ENCODE measurements at regions not wholly inside any gene's neighbourhood (a gene's known extent, or its start where the extent isn't known, plus 50 kb on each side); places are given as distances from the start of the nearest gene placed in this dataset.

DNA sequence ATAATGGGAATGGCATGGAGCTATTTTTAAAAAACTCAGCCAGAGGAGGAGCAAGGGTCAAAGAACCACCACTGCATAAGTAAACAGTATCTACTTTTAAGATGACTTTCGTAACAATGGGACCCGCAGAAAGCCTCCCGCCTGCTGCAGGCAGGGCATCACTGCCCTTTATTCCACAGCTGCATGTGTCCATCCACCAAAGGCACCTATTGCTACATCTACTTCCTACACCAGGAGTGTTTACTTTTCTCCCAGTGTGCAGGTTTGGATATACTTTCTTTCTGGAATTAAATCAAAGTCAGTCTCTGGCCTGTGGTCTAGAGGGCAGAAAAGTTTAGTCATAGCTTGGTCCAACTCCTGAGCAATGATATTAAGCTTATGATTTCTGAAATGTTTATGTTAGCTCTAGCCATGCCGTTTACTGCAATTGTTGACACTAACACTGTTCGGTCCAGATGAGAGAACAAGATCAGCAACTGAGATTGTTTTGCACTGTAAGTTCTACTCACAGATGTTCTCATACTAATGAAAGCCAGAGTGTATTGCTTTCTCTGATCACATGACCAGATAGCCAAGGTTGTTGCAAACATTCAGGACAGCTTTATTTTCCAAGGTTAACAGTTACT lies 391.5 kb downstream of the FGF10 start:
- WGBS, 2 donors: 39 to 44% methylated on average over 5 of the region's 5 CpGs
- peak; percentile 23 to 41 (median 26) for DNase-seq
- H3K36me3 ChIP-seq (replicated peaks in 1 of 2; ENCODE audit: insufficient read depth in 1 of 2, low read depth in 2 of 2): no peaks in the 10 kb centered on the region
- no peaks in the 10 kb centered on the region for H3K27me3 ChIP-seq
- TF ChIP-seq POLR2A (IDR thresholded peaks at IDR 0.05): no peak
- TF ChIP-seq, protein P1, sequence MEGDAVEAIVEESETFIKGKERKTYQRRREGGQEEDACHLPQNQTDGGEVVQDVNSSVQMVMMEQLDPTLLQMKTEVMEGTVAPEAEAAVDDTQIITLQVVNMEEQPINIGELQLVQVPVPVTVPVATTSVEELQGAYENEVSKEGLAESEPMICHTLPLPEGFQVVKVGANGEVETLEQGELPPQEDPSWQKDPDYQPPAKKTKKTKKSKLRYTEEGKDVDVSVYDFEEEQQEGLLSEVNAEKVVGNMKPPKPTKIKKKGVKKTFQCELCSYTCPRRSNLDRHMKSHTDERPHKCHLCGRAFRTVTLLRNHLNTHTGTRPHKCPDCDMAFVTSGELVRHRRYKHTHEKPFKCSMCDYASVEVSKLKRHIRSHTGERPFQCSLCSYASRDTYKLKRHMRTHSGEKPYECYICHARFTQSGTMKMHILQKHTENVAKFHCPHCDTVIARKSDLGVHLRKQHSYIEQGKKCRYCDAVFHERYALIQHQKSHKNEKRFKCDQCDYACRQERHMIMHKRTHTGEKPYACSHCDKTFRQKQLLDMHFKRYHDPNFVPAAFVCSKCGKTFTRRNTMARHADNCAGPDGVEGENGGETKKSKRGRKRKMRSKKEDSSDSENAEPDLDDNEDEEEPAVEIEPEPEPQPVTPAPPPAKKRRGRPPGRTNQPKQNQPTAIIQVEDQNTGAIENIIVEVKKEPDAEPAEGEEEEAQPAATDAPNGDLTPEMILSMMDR (IDR thresholded peaks at IDR 0.05): peak in 1 of 7 experiments; percentile 6
- peaks cover 54% of the 10 kb centered on the region for H3K4me1 ChIP-seq
- peak; percentile 36 for ATAC-seq
- no peaks in the 10 kb centered on the region for H3K9me3 ChIP-seq
- H3K4me3 ChIP-seq: no peak overlapping the region
- intact Hi-C loops (cut with DNase I): no loop called here
- H3K27ac ChIP-seq: peak overlapping the region; percentile 48 to 67 (median 63)

DNA sequence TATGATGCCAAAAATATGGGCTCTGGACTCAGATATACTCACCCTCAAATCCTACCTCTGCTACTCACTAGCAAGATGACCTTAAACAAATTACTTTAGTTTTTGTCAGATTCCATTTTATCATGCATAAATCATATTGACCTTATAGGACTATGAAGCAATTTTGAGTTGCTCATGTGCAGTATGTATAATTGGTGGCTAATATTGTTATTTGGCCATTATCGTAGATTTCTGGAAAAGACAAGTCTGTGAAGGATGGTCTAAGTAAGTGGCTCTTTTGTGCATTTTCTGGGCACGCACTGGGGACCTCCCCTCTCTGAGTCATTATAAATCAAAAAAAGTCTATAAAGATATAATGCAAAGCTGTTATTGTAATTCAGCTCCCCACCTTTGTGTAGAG lies 393.0 kb downstream of the FGF10 start:
- Histone ChIP-seq H3K27me3 (no peaks in the 10 kb centered on the region), H3K36me3 (replicated peaks in 1 of 2; ENCODE audit: insufficient read depth in 1 of 2, low read depth in 2 of 2) (no peaks in the 10 kb centered on the region), H3K9me3 (no peaks in the 10 kb centered on the region), H3K4me3 (no peak overlapping the region), H3K4me1 (peaks cover 41% of the 10 kb centered on the region), H3K27ac (no peak overlapping the region)
- DNase-seq (no peak), ATAC-seq (no peak)
- 88 to 95% methylated on average over 2 of the region's 2 CpGs for WGBS, 2 donors
- no peak for TF ChIP-seq POLR2A (IDR thresholded peaks at IDR 0.05)
- TF ChIP-seq, protein P1 (IDR thresholded peaks at IDR 0.05): no peak
- intact Hi-C loops (cut with DNase I): no loop called here

DNA sequence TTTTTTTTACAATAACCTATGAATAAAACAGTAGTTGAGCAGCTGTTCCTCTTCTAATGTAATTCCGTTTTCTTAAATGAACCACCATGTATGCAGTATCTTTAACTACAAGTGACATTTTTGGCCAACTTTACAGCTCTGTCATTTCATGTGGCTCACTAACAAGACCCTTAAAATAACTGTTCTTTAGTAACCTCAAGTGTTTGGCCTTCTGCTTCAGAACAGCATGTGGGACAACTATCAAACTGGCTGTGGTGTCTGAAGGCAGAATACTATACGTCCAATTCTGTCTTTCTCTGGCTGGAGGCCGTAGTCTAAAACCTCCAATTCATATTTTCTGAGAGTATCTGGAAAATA lies 391.4 kb downstream of the NNT start:
- no peak overlapping the region for H3K27ac ChIP-seq
- H3K9me3 ChIP-seq: no peaks in the 10 kb centered on the region
- ATAC-seq (no peak), DNase-seq (no peak)
- H3K4me1 ChIP-seq: peaks cover 25% of the 10 kb centered on the region
- no peaks in the 10 kb centered on the region for H3K36me3 ChIP-seq (replicated peaks in 1 of 2; ENCODE audit: insufficient read depth in 1 of 2, low read depth in 2 of 2)
- H3K4me3 ChIP-seq: no peak overlapping the region
- WGBS, 2 donors: 87 to 89% methylated on average over 3 of the region's 3 CpGs
- intact Hi-C loops (cut with DNase I): no loop called here
- TF ChIP-seq, protein P1 (IDR thresholded peaks at IDR 0.05): no peak
- TF ChIP-seq POLR2A (IDR thresholded peaks at IDR 0.05): no peak
- H3K27me3 ChIP-seq: no peaks in the 10 kb centered on the region

DNA sequence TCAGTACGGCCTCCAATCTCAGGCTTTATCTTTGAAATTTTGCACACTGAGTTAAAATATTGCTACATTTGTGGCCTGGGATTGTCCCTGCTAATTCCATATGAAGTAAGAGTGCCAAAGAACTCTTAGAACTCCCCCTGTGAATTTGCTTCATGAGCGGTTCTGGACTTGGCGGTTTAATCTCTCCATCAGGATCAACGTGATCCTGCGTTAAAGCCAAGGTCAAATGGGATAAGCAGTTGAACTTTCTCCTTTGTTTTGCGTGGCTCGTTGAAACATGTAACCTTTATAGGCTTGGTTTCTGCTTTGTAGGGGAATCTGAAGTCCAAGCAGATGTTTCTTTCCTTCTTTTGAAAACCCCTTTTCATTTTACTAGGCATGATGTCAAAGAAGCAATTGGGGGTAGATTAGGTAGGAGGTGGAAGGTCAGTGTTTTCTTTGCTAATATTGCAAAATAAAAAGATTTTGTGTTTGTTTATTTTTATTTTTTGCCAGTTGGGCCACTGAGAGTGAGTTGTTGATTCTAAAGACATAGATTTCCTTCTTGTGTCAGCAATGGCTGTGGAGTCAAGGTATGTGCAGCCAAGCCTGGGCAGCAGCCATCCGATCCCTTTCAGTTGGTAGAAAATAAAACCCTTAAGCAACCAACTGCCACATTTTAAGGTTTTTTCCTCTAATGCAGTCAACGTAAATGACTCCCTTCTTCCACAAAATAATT lies 390.8 kb downstream of the NNT start:
- peak in 1 of 4 donors; percentile 18 for DNase-seq
- no peak overlapping the region for H3K27ac ChIP-seq
- no peaks in the 10 kb centered on the region for H3K9me3 ChIP-seq
- H3K4me3 ChIP-seq: no peak overlapping the region
- intact Hi-C loops (cut with DNase I): no loop called here
- H3K4me1 ChIP-seq: peaks cover 20% of the 10 kb centered on the region
- ATAC-seq: no peak
- no peaks in the 10 kb centered on the region for H3K27me3 ChIP-seq
- 56 to 61% methylated on average over 9 of the region's 9 CpGs for WGBS, 2 donors
- H3K36me3 ChIP-seq (replicated peaks in 1 of 2; ENCODE audit: insufficient read depth in 1 of 2, low read depth in 2 of 2): no peaks in the 10 kb centered on the region
- TF ChIP-seq, protein P1 (IDR thresholded peaks at IDR 0.05): no peak
- TF ChIP-seq POLR2A (IDR thresholded peaks at IDR 0.05): no peak

DNA sequence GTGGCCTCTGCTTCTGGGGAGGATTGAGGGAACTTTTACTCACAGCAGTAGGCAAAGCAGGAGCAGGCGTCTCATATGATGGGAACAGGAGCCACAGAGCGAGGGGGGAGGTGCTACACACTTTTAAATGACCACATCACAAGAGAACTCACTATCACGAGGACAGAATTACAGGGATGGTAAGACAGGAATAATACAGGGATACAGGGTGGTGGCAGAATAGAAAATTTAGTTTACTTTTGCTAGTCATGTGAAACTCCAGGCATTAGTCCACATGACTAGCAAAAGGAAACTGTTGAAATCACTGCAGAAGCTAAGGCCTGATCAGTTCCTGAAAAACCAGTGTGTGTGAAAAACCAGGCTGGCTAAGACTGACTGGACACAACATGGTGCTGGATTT lies 382.4 kb downstream of the NNT start:
- TF ChIP-seq, protein P1 (IDR thresholded peaks at IDR 0.05): no peak
- no peak for TF ChIP-seq POLR2A (IDR thresholded peaks at IDR 0.05)
- 76 to 82% methylated on average over 3 of the region's 3 CpGs for WGBS, 2 donors
- no peak overlapping the region for H3K4me3 ChIP-seq

More for the DNA sequence above, 382.4 kb downstream of the NNT start:
- H3K27ac ChIP-seq: no peak overlapping the region
- no peaks in the 10 kb centered on the region for H3K27me3 ChIP-seq
- intact Hi-C loops (cut with DNase I): no loop called here
- DNase-seq (no peak), ATAC-seq (no peak)
- H3K4me1 ChIP-seq: no peaks in the 10 kb centered on the region
- no peaks in the 10 kb centered on the region for H3K9me3 ChIP-seq
- no peaks in the 10 kb centered on the region for H3K36me3 ChIP-seq (replicated peaks in 1 of 2; ENCODE audit: insufficient read depth in 1 of 2, low read depth in 2 of 2)

Measured in body of pancreas (tissue), 4 donors.